WERI-Rb-1 (cell line): ENCODE measurements at regions not wholly inside any gene's neighbourhood (a gene's known extent, or its start where the extent isn't known, plus 50 kb on each side); places are given as distances from the start of the nearest gene placed in this dataset.
A peak's percentile ranks its signal among the peaks of the same experiment; 100 is the strongest.
"Not testable (repeated sequence)": the region's sequence is repeated elsewhere in the genome, so short reads cannot be mapped to it uniquely, and the experiment has no call there.

Experiments used
- DNase-seq: peaks from one replicate; pipeline ENCODE4 v3.0.0-alpha.2; 2020
- H3K27ac ChIP-seq: fragments of 250-450 bp; sonication (Bioruptor Pico); 2 replicates; pipeline ENCODE4 v1.5.1; 2020; ENCODE audit warnings: mild to moderate bottlenecking, moderate library complexity
- H3K27me3 ChIP-seq: fragments of 250-450 bp; sonication (Bioruptor Pico); 2 replicates; pipeline ENCODE4 v1.5.1; 2021; ENCODE audit warnings: mild to moderate bottlenecking, low read depth, moderate library complexity; ENCODE audit not compliant: insufficient read depth, severe bottlenecking
- H3K36me3 ChIP-seq: fragments of 250-450 bp; sonication (Bioruptor Pico); 2 replicates; pipeline ENCODE4 v1.5.1; 2020; ENCODE audit warnings: mild to moderate bottlenecking, moderate library complexity
- H3K4me3 ChIP-seq: 2 replicates; pipeline ENCODE4 v1.5.1; 2011; ENCODE audit warnings: low read depth, mild to moderate bottlenecking, control low read depth, low read length
- H3K9me3 ChIP-seq: fragments of 250-450 bp; sonication (Bioruptor Pico); 2 replicates; pipeline ENCODE4 v1.5.1; 2021; ENCODE audit warnings: mild to moderate bottlenecking, moderate library complexity; ENCODE audit not compliant: severe bottlenecking
- TF ChIP-seq, protein P1 (sequence below): IDR thresholded peaks from 2 replicates; pipeline ENCODE4 v1.5.1; 2011; ENCODE audit warnings: low read depth, mild to moderate bottlenecking, control low read depth, inconsistent platforms, low read length

DNA sequence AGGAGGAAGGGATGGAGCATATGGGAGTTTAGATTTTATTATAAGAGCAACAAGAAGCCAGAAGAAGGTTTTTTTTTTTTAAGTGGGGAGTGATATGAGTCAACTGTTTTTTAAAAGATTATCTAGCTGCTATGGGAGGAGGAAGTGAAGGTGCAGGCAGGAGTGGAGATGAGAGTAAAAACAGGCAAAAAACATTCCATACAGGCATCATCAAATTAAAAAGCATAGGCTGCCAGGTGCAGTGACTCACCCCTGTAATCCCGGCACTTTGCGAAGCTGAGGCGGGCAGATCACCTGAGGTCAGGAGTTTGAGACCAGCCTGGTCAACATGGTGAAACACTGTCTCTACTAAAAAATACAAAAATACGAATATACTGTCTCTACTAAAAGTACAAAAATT lies 368.4 kb upstream of the MTNR1B start:
- DNase-seq, result peak; percentile 21
- Histone ChIP-seq H3K27me3 (no peaks in the 10 kb centered on the region), H3K36me3 (no peaks in the 10 kb centered on the region), H3K4me3 (no peak overlapping the region), H3K9me3 (no peaks in the 10 kb centered on the region), H3K27ac (no peak overlapping the region)
- TF ChIP-seq, protein P1, sequence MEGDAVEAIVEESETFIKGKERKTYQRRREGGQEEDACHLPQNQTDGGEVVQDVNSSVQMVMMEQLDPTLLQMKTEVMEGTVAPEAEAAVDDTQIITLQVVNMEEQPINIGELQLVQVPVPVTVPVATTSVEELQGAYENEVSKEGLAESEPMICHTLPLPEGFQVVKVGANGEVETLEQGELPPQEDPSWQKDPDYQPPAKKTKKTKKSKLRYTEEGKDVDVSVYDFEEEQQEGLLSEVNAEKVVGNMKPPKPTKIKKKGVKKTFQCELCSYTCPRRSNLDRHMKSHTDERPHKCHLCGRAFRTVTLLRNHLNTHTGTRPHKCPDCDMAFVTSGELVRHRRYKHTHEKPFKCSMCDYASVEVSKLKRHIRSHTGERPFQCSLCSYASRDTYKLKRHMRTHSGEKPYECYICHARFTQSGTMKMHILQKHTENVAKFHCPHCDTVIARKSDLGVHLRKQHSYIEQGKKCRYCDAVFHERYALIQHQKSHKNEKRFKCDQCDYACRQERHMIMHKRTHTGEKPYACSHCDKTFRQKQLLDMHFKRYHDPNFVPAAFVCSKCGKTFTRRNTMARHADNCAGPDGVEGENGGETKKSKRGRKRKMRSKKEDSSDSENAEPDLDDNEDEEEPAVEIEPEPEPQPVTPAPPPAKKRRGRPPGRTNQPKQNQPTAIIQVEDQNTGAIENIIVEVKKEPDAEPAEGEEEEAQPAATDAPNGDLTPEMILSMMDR, result no peak

DNA sequence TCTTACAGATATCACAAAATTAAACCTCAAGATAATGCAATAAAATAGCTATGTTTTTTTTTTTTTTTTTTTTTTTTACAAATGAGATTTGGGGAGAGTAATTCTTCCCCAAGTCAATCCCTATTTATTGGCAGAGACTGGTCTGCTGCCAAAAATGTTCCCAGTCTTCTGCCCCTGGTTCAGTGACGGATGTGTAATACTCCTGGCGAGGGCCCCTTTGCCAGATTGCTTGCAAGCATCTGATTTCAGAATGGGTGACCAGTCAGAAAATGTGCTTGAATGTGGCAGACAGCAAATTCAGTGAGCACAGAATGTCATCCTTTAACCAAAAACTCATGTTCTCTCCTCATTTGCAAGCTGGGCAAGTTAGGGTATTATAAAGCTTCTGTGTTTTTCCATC lies 363.8 kb upstream of the MTNR1B start:
- no peak for DNase-seq
- H3K9me3 ChIP-seq, result no peaks in the 10 kb centered on the region
- no peak overlapping the region for H3K4me3 ChIP-seq
- no peaks in the 10 kb centered on the region for H3K27me3 ChIP-seq
- H3K36me3 ChIP-seq, result no peaks in the 10 kb centered on the region
- TF ChIP-seq, protein P1, result no peak
- no peak overlapping the region for H3K27ac ChIP-seq

DNA sequence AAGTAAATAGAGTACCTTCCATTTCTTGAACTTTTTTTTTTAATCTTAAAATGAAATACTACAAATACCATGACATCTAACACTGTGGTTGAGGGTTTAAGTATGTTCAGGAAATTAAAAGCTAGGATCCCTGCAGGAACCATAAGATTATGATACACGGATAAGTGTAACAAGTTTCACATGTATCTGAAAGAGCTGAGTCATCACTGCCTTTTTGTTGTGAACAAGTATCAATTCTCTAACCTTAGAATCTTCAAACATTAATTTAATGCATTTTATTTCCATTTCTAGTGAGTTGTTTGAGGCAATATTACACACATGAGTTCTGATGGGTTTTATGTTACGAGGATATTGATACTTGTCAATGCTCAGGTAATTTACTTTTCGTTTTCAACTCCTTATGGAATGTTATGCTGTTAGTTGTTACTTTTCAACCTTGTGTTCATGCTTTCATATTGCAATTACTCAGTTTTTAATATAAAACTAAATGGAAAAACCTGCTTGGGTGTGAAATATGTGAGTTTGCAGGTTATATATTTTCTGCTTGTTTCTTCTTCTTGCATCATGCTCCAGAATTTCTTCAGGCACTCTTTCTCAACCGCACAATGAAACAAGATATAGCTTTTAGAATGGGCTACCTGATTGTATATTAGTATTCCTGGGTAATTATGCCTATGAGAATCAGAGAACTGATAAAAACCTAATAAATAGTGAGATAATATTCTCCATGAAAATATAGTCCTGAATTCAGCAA lies 361.3 kb upstream of the MTNR1B start:
- no peak for DNase-seq
- Histone ChIP-seq H3K27me3 (no peaks in the 10 kb centered on the region), H3K27ac (no peak overlapping the region), H3K9me3 (no peaks in the 10 kb centered on the region), H3K4me3 (no peak overlapping the region), H3K36me3 (no peaks in the 10 kb centered on the region)
- TF ChIP-seq, protein P1, result no peak

DNA sequence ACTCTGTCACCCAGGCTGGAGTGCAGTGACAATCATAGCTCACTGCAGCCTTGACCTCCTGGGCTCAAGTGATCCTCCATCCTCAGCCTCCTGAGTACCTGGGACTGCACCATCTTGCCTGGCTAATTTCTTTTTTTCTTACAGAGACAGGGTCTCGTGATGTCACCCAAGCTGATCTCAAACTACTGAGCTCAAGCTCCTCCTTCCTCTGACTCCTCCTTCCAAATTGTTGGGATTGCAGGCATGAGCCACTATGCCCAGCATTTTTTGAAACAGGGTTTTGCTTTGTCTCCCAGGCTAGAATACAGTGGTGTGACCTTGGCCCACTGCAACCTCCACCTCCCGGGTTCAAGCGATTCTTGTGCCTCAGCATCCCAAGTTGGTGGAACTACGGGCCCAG lies 358.3 kb upstream of the MTNR1B start:
- no peak for DNase-seq
- Histone ChIP-seq H3K27ac (no peak overlapping the region), H3K4me3 (no peak overlapping the region), H3K9me3 (no peaks in the 10 kb centered on the region), H3K36me3 (no peaks in the 10 kb centered on the region), H3K27me3 (no peaks in the 10 kb centered on the region)
- TF ChIP-seq, protein P1, result no peak

DNA sequence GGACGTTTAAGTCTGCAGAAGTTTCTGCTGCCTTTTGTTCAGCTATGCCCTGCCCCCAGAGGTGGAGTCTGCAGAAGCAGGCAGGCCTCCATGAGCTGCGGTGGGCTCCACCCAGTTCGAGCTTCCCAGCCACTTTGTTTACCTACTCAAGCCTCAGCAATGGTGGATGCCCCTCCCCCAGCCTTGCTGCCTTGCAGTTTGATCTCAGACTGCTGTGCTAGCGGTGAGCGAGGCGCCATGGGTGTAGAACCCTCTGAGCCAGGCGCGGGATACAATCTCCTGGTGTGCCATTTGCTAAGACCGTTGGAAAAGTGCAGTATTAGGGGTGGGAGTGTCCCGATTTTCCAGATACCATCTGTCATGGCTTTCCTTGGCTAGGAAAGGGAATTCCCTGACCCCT lies 351.4 kb upstream of the MTNR1B start:
- not testable (repeated sequence) for H3K36me3 ChIP-seq, H3K27me3 ChIP-seq, H3K9me3 ChIP-seq, H3K27ac ChIP-seq, H3K4me3 ChIP-seq, DNase-seq

DNA sequence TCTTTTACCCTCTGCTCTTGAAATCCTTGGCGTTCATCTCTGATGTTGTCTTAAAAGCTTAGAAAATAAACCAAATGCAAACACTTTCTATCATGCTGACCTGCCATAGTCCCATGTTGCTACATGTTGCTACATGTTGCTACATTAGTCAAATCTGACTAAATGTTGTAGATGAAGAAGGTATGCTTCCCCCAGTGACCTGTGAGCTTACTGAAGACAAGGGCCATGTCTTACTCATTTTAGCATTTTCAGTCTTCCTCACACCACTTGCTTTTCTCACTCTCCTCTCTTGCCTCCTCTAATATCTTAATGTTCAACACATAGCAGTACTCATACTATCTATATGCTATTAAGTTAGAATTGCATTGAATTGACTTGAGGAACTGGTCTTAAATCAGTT lies 346.4 kb upstream of the MTNR1B start:
- H3K4me3 ChIP-seq, result no peak overlapping the region
- no peaks in the 10 kb centered on the region for H3K27me3 ChIP-seq
- H3K36me3 ChIP-seq, result no peaks in the 10 kb centered on the region
- no peak for DNase-seq
- no peaks in the 10 kb centered on the region for H3K9me3 ChIP-seq
- TF ChIP-seq, protein P1, result no peak
- H3K27ac ChIP-seq, result no peak overlapping the region
